MCF 10A (cell line): ENCODE measurements at regions not wholly inside any gene's neighbourhood (a gene's known extent, or its start where the extent isn't known, plus 50 kb on each side); places are given as distances from the start of the nearest gene placed in this dataset.

Experiments
- BruUV-seq: library from RNA; stranded (reverse); fragments of 400-500 nt; replicated peaks from 2 replicates; lab custom pipeline; 2021; lab: Mats Ljungman, UMichigan
- CTCF ChIA-PET: fragments of 300-600 bp; sonication (Branson Sonifier 250); formaldehyde crosslinking; extraction: SDS; loops from one replicate; lab custom pipeline; 2021; ENCODE audit warnings: antibody characterized with exemption, inconsistent platforms; lab: Yijun Ruan, JAX
- POLR2A ChIA-PET: fragments of 300-600, 350-650 bp; sonication (Branson Sonifier 250); formaldehyde crosslinking; extraction: SDS; loops from one replicate; lab custom pipeline; 2020; ENCODE audit warnings: antibody characterized with exemption, inconsistent platforms; lab: Yijun Ruan, JAX
- DNase-seq: peaks from one replicate; pipeline ENCODE4 v3.0.0-alpha.2; 2018; ENCODE audit not compliant: unreplicated experiment
- H3K27ac Mint-ChIP-seq: one replicate; pipeline ENCODE4 v1.8.0; 2022; ENCODE audit warnings: mild to moderate bottlenecking, low read depth, mixed read lengths; ENCODE audit not compliant: unreplicated experiment
- H3K27me3 Mint-ChIP-seq: one replicate; pipeline ENCODE4 v1.8.0; 2022; ENCODE audit warnings: mixed read lengths; ENCODE audit not compliant: insufficient read depth, unreplicated experiment
- H3K36me3 Mint-ChIP-seq: one replicate; pipeline ENCODE4 v1.8.0; 2022; ENCODE audit warnings: mild to moderate bottlenecking, moderate library complexity, mixed read lengths; ENCODE audit not compliant: insufficient read depth, unreplicated experiment
- H3K4me1 Mint-ChIP-seq: one replicate; pipeline ENCODE4 v1.8.0; 2022; ENCODE audit warnings: mixed read lengths; ENCODE audit not compliant: insufficient read depth, unreplicated experiment
- H3K4me3 Mint-ChIP-seq: one replicate; pipeline ENCODE4 v1.8.0; 2022; ENCODE audit warnings: mild to moderate bottlenecking, moderate library complexity, mixed read lengths; ENCODE audit not compliant: unreplicated experiment
- H3K9me3 Mint-ChIP-seq: one replicate; pipeline ENCODE4 v1.8.0; 2022; ENCODE audit warnings: mixed read lengths; ENCODE audit not compliant: unreplicated experiment
- CTCF ChIP-seq: fragments of 200-600 bp; IDR thresholded peaks from one replicate; pipeline ENCODE4 v1.8.0; 2022; ENCODE audit warnings: antibody characterized with exemption, mild to moderate bottlenecking; ENCODE audit not compliant: unreplicated experiment
- intact Hi-C: fragments of 100-400 bp; cut with micrococcal nuclease; formaldehyde crosslinking; loops from 2 replicates; pipeline ENCODE4 v1.14.1; 2022

- no peak for TF ChIP-seq CTCF
- ChIA-PET CTCF (interaction anchor here (0.5 to 1.2 kb wide), 4 partner anchors 10 to 148 kb away, joined by 3 to 6 read pairs (median 4); no protein-coding TSS in a partner anchor), POLR2A (no interaction called here)
- Mint-ChIP-seq H3K27ac (no peak overlapping the region), H3K4me3 (no peak overlapping the region), H3K4me1 (peaks cover 7% of the 10 kb centered on the region), H3K36me3 (no peaks in the 10 kb centered on the region), H3K27me3 (no peaks in the 10 kb centered on the region), H3K9me3 (no peaks in the 10 kb centered on the region)
- intact Hi-C loops: no loop called here
- no peak for DNase-seq
- BruUV-seq: no TSS peak
Observed at GRCh38 chr12:75935539-75936242, 95.9 kb downstream of the PHLDA1 start.

- no TSS peak for BruUV-seq
- Mint-ChIP-seq H3K4me3 (no peak overlapping the region), H3K9me3 (no peaks in the 10 kb centered on the region), H3K27me3 (no peaks in the 10 kb centered on the region), H3K4me1 (peaks cover 16% of the 10 kb centered on the region), H3K27ac (no peak overlapping the region), H3K36me3 (no peaks in the 10 kb centered on the region)
- peak; percentile 78 for DNase-seq
- TF ChIP-seq CTCF: no peak
- intact Hi-C loops: loop anchor here (5.0 kb wide), 1 partner anchor 99 kb away; the partner anchor contains the start of gene PHLDA1
- ChIA-PET POLR2A (interaction anchor here (1.0 to 1.2 kb wide), 3 partner anchors 9 to 421 kb away, joined by 3 to 5 read pairs (median 3); no protein-coding TSS in a partner anchor), CTCF (interaction anchor here (0.6 to 1.6 kb wide), 5 partner anchors 11 to 626 kb away, joined by 3 to 6 read pairs (median 3); no protein-coding TSS in a partner anchor)
Observed at GRCh38 chr12:75933101-75933500, 98.5 kb downstream of the PHLDA1 start.

GRCh38 chr12:75932241-75932640 is 99.3 kb downstream of the PHLDA1 start:
- no TSS peak for BruUV-seq
- no peaks in the 10 kb centered on the region for H3K27me3 Mint-ChIP-seq
- no peaks in the 10 kb centered on the region for H3K36me3 Mint-ChIP-seq
- CTCF ChIA-PET: interaction anchor here (0.6 to 1.2 kb wide), 4 partner anchors 11 to 627 kb away, joined by 3 to 5 read pairs (median 3); no protein-coding TSS in a partner anchor
- H3K27ac Mint-ChIP-seq: no peak overlapping the region
- intact Hi-C loops: loop anchor here (5.0 kb wide), 1 partner anchor 100 kb away; the partner anchor contains the start of gene PHLDA1
- no peak overlapping the region for H3K4me3 Mint-ChIP-seq
- no peaks in the 10 kb centered on the region for H3K9me3 Mint-ChIP-seq
- peaks cover 16% of the 10 kb centered on the region for H3K4me1 Mint-ChIP-seq
- no peak for TF ChIP-seq CTCF
- DNase-seq: no peak
- POLR2A ChIA-PET: interaction anchor here (0.9 to 1.1 kb wide), 2 partner anchors 8 to 11 kb away, joined by 3 to 5 read pairs; no protein-coding TSS in a partner anchor

GRCh38 chr12:75923964-75924666 is 107.5 kb downstream of the PHLDA1 start:
- POLR2A ChIA-PET: interaction anchor here (0.6 to 2.4 kb wide), 2 partner anchors 9 to 96 kb away, joined by 3 to 5 read pairs; no protein-coding TSS in a partner anchor

More at GRCh38 chr12:75923964-75924666, 107.5 kb downstream of the PHLDA1 start:
- no peaks in the 10 kb centered on the region for H3K27me3 Mint-ChIP-seq
- no TSS peak for BruUV-seq
- TF ChIP-seq CTCF: no peak
- CTCF ChIA-PET: interaction anchor here (0.9 kb wide), 1 partner anchor 55 kb away, joined by 3 read pairs; no protein-coding TSS in a partner anchor
- DNase-seq: no peak
- H3K9me3 Mint-ChIP-seq: no peaks in the 10 kb centered on the region
- intact Hi-C loops: no loop called here
- no peak overlapping the region for H3K27ac Mint-ChIP-seq
- H3K4me1 Mint-ChIP-seq: peaks cover 7% of the 10 kb centered on the region
- no peaks in the 10 kb centered on the region for H3K36me3 Mint-ChIP-seq
- H3K4me3 Mint-ChIP-seq: no peak overlapping the region
